Uterus (tissue), 2 donors: ENCODE measurements at regions not wholly inside any gene's neighbourhood (a gene's known extent, or its start where the extent isn't known, plus 50 kb on each side); places are given as distances from the start of the nearest gene placed in this dataset.

Source experiments
- POLR2A ChIP-seq, 2 donors: fragments of 450-650 bp; IDR thresholded peaks; one replicate each; pipeline ENCODE4 v1.6.1; 2016; ENCODE audit warnings: antibody characterized with exemption in 2 of 2, mild to moderate bottlenecking in 1 of 2, moderate library complexity in 1 of 2
- TF ChIP-seq, protein P1 (sequence below), 4 experiments: fragments of 200-600 bp in 2 of 4; fragments of 450-650 bp in 2 of 4; sonication (generic) in 2 of 4; IDR thresholded peaks; one replicate each; pipeline ENCODE4 v1.5.1; 2016 to 2019; ENCODE audit warnings: antibody characterized with exemption in 4 of 4, mild to moderate bottlenecking in 2 of 4, moderate library complexity in 1 of 4

DNA sequence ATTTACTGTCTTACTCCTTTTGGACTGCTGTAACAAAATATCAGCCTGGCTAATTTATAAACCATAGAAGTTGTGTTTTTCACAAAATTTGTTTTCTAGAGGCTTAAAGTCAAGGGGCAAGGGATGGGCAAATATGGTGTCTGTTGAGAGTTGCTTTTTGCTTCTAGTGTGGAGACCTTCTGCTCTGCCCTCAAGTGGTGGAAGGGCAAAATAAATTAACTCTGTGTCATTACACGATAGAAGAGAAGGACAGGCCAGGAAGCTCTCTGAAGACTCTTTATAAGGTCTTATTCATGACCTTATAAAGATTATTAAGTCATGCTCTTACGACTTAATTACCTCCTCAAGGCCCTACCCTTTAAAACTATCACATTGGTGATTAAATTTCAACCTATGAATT is 181.2 kb upstream of the LRATD1 start:
- TF ChIP-seq, protein P1, sequence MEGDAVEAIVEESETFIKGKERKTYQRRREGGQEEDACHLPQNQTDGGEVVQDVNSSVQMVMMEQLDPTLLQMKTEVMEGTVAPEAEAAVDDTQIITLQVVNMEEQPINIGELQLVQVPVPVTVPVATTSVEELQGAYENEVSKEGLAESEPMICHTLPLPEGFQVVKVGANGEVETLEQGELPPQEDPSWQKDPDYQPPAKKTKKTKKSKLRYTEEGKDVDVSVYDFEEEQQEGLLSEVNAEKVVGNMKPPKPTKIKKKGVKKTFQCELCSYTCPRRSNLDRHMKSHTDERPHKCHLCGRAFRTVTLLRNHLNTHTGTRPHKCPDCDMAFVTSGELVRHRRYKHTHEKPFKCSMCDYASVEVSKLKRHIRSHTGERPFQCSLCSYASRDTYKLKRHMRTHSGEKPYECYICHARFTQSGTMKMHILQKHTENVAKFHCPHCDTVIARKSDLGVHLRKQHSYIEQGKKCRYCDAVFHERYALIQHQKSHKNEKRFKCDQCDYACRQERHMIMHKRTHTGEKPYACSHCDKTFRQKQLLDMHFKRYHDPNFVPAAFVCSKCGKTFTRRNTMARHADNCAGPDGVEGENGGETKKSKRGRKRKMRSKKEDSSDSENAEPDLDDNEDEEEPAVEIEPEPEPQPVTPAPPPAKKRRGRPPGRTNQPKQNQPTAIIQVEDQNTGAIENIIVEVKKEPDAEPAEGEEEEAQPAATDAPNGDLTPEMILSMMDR (IDR thresholded peaks at IDR 0.05) = no peak
- no peak for TF ChIP-seq POLR2A (IDR thresholded peaks at IDR 0.05)
